Lower lobe of right lung (tissue), 2 donors: ENCODE measurements at regions not wholly inside any gene's neighbourhood (a gene's known extent, or its start where the extent isn't known, plus 50 kb on each side); places are given as distances from the start of the nearest gene placed in this dataset.

Source experiments
- ATAC-seq, 2 donors: fragments of 200-7000 bp; cut with Tn5 transposase; one replicate each; pipeline ENCODE4 v1.9.1; 2020 to 2022; ENCODE audit warnings: mild to moderate bottlenecking in 2 of 2, moderate library complexity in 2 of 2
- DNase-seq: peaks from one replicate; pipeline ENCODE4 v3.0.0-alpha.2; 2020
- H3K27ac ChIP-seq: fragments of 200-600 bp; one replicate; pipeline ENCODE4 v1.8.0; 2022
- H3K27me3 ChIP-seq: fragments of 200-600 bp; one replicate; pipeline ENCODE4 v1.8.0; 2022; ENCODE audit warnings: low read depth
- H3K36me3 ChIP-seq: fragments of 200-600 bp; one replicate; pipeline ENCODE4 v1.8.0; 2022; ENCODE audit warnings: mild to moderate bottlenecking
- H3K4me1 ChIP-seq: fragments of 200-600 bp; one replicate; pipeline ENCODE4 v1.8.0; 2022
- H3K4me3 ChIP-seq: fragments of 200-600 bp; one replicate; pipeline ENCODE4 v1.8.0; 2022; ENCODE audit warnings: mild to moderate bottlenecking
- H3K9me3 ChIP-seq: fragments of 200-600 bp; one replicate; pipeline ENCODE4 v1.8.0; 2022
- intact Hi-C: fragments of 100-400 bp; cut with DNase I; formaldehyde crosslinking; loops from one replicate; pipeline ENCODE4 v1.11.0; 2022
- TF ChIP-seq, protein P1 (sequence below): fragments of 200-600 bp; IDR thresholded peaks from one replicate; pipeline ENCODE4 v1.8.0; 2022; ENCODE audit warnings: antibody characterized with exemption, mild to moderate bottlenecking
- donor health status: DM: no; HTN: yes; CAD: no; lungs with severe emphysema.

- ATAC-seq (no peak), DNase-seq (no peak)
- TF ChIP-seq, protein P1, sequence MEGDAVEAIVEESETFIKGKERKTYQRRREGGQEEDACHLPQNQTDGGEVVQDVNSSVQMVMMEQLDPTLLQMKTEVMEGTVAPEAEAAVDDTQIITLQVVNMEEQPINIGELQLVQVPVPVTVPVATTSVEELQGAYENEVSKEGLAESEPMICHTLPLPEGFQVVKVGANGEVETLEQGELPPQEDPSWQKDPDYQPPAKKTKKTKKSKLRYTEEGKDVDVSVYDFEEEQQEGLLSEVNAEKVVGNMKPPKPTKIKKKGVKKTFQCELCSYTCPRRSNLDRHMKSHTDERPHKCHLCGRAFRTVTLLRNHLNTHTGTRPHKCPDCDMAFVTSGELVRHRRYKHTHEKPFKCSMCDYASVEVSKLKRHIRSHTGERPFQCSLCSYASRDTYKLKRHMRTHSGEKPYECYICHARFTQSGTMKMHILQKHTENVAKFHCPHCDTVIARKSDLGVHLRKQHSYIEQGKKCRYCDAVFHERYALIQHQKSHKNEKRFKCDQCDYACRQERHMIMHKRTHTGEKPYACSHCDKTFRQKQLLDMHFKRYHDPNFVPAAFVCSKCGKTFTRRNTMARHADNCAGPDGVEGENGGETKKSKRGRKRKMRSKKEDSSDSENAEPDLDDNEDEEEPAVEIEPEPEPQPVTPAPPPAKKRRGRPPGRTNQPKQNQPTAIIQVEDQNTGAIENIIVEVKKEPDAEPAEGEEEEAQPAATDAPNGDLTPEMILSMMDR = no peak
- Histone ChIP-seq H3K4me1 (no peaks in the 10 kb centered on the region), H3K27ac (no peak overlapping the region), H3K27me3 (no peaks in the 10 kb centered on the region), H3K36me3 (no peaks in the 10 kb centered on the region), H3K4me3 (no peak overlapping the region), H3K9me3 (no peaks in the 10 kb centered on the region)
- intact Hi-C loops = no loop called here
Measured at GRCh38 chr5:26625099-26625498, 413.3 kb downstream of the CDH9 start.

- ATAC-seq (no peak), DNase-seq (no peak)
- Histone ChIP-seq H3K4me1 (no peaks in the 10 kb centered on the region), H3K36me3 (no peaks in the 10 kb centered on the region), H3K27me3 (no peaks in the 10 kb centered on the region), H3K27ac (no peak overlapping the region), H3K9me3 (no peaks in the 10 kb centered on the region), H3K4me3 (no peak overlapping the region)
- TF ChIP-seq, protein P1 = no peak
- intact Hi-C loops = no loop called here
Measured at GRCh38 chr5:26622947-26623346, 415.4 kb downstream of the CDH9 start.

- DNase-seq (no peak), ATAC-seq (no peak)
- intact Hi-C loops = no loop called here
- no peak overlapping the region for H3K4me3 ChIP-seq
- no peaks in the 10 kb centered on the region for H3K4me1 ChIP-seq
- no peak overlapping the region for H3K27ac ChIP-seq
- H3K9me3 ChIP-seq = no peaks in the 10 kb centered on the region
- TF ChIP-seq, protein P1 = no peak
- H3K27me3 ChIP-seq = no peaks in the 10 kb centered on the region
- H3K36me3 ChIP-seq = no peaks in the 10 kb centered on the region
Measured at GRCh38 chr5:26610577-26610976, 427.8 kb downstream of the CDH9 start.

GRCh38 chr5:26601563-26601962, 436.8 kb downstream of the CDH9 start:
- H3K36me3 ChIP-seq = no peaks in the 10 kb centered on the region
- ATAC-seq (no peak), DNase-seq (no peak)
- intact Hi-C loops = no loop called here
- H3K4me3 ChIP-seq = no peak overlapping the region
- no peaks in the 10 kb centered on the region for H3K4me1 ChIP-seq
- H3K9me3 ChIP-seq = no peaks in the 10 kb centered on the region
- no peak overlapping the region for H3K27ac ChIP-seq
- H3K27me3 ChIP-seq = no peaks in the 10 kb centered on the region
- TF ChIP-seq, protein P1 = no peak

DNA sequence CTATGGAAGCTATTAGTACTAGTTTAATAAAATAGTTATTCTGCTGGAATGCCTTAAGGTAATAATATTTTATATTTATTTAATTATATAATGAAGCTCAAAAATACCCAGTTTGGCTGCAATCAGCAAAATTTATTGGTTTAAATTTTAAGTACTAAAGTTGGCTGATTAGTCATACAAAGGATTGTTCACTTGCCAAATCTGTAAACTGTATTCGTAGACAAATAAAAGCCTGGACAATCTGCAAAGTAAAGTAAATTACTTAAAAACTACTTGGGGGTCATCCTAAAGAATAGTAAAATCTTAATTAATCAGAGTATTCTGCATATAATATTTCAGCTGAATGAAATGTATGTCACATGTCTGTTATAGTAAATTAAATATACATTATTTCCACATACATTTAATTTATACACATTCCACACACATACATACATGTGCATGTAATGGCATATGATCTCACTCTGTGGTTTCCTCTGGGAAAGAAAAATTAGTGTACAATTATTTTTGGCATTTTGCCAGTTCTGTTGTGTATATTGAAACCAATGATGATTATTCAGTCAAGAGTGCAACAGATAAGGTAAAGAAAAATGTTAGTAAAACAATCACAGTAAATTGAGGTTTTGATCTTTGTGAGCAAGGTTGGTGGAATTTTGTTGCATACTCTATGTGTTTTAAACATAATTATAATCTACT, 455.9 kb downstream of the CDH9 start:
- Histone ChIP-seq H3K36me3 (no peaks in the 10 kb centered on the region), H3K4me3 (no peak overlapping the region), H3K27ac (no peak overlapping the region), H3K4me1 (no peaks in the 10 kb centered on the region), H3K9me3 (no peaks in the 10 kb centered on the region), H3K27me3 (no peaks in the 10 kb centered on the region)
- DNase-seq (no peak), ATAC-seq (no peak)
- intact Hi-C loops = no loop called here
- TF ChIP-seq, protein P1 = no peak
